ENCODE measurements at regions not wholly inside any gene's neighbourhood (a gene's known extent, or its start where the extent isn't known, plus 50 kb on each side); places are given as distances from the start of the nearest gene placed in this dataset.

GRCh38 chr4:171002246-171002645 lies 811.0 kb upstream of the GALNTL6 start:
- Histone ChIP-seq H3K9ac (ENCODE audit: extremely low read depth, low read length, poor library complexity, severe bottlenecking) (no peak overlapping the region), H3K27ac (ENCODE audit: low read depth, low read length) (no peak overlapping the region), H3K4me1 (ENCODE audit: control insufficient read depth, insufficient read depth, low read length) (no peaks in the 10 kb centered on the region), H3K27me3 (ENCODE audit: control insufficient read depth, insufficient read depth, low read length, poor library complexity, severe bottlenecking) (no peaks in the 10 kb centered on the region), H3K36me3 (ENCODE audit: control insufficient read depth, insufficient read depth, low read length) (no peaks in the 10 kb centered on the region), H3K4me3 (ENCODE audit: low read length) (no peak overlapping the region), H3K9me3 (ENCODE audit: control insufficient read depth, low read length) (no peaks in the 10 kb centered on the region)
- no peaks in the 10 kb centered on the region for H3K9me3 Mint-ChIP-seq
- H3K27me3 Mint-ChIP-seq (ENCODE audit: insufficient read depth), result no peaks in the 10 kb centered on the region
- H3K4me3 Mint-ChIP-seq, result no peak overlapping the region
- no peak overlapping the region for H3K27ac Mint-ChIP-seq
- no CpG with 5 or more reads among the region's 1 CpG for WGBS, 2 experiments (ENCODE audit: insufficient coverage in 1 of 2, insufficient read length in 1 of 2)
- no peak for DNase-seq
- H3K36me3 Mint-ChIP-seq (ENCODE audit: low read depth), result no peaks in the 10 kb centered on the region
- TF ChIP-seq CTCF (conservative IDR thresholded peaks at IDR 0.05), result no peak
- H3K4me1 Mint-ChIP-seq, result no peaks in the 10 kb centered on the region

- Mint-ChIP-seq H3K4me1 (no peaks in the 10 kb centered on the region), H3K4me3 (no peak overlapping the region), H3K36me3 (ENCODE audit: low read depth) (no peaks in the 10 kb centered on the region), H3K27ac (no peak overlapping the region), H3K27me3 (ENCODE audit: insufficient read depth) (no peaks in the 10 kb centered on the region), H3K9me3 (peaks cover 9% of the 10 kb centered on the region)
- no peaks in the 10 kb centered on the region for H3K27me3 ChIP-seq (ENCODE audit: control insufficient read depth, insufficient read depth, low read length, poor library complexity, severe bottlenecking)
- H3K4me1 ChIP-seq (ENCODE audit: control insufficient read depth, insufficient read depth, low read length), result no peaks in the 10 kb centered on the region
- WGBS, 2 experiments (ENCODE audit: insufficient coverage in 1 of 2, insufficient read length in 1 of 2), result 56 to 60% methylated on average over 1 to 7 of the region's 8 CpGs
- DNase-seq, result peak; percentile 80
- no peak overlapping the region for H3K27ac ChIP-seq (ENCODE audit: low read depth, low read length)
- no peak overlapping the region for H3K9ac ChIP-seq (ENCODE audit: extremely low read depth, low read length, poor library complexity, severe bottlenecking)
- H3K36me3 ChIP-seq (ENCODE audit: control insufficient read depth, insufficient read depth, low read length), result no peaks in the 10 kb centered on the region
- H3K9me3 ChIP-seq (ENCODE audit: control insufficient read depth, low read length), result no peaks in the 10 kb centered on the region
- H3K4me3 ChIP-seq (ENCODE audit: low read length), result no peak overlapping the region
- peak; percentile 82 for TF ChIP-seq CTCF (conservative IDR thresholded peaks at IDR 0.05)
Observed at GRCh38 chr4:170990989-170991589, 822.1 kb upstream of the GALNTL6 start.

GRCh38 chr4:170988446-170988845 lies 824.8 kb upstream of the GALNTL6 start:
- H3K4me3 ChIP-seq (ENCODE audit: low read length), result no peak overlapping the region
- no peaks in the 10 kb centered on the region for H3K4me1 ChIP-seq (ENCODE audit: control insufficient read depth, insufficient read depth, low read length)
- H3K4me3 Mint-ChIP-seq, result no peak overlapping the region
- H3K9me3 ChIP-seq (ENCODE audit: control insufficient read depth, low read length), result no peaks in the 10 kb centered on the region
- H3K4me1 Mint-ChIP-seq, result no peaks in the 10 kb centered on the region
- no peak overlapping the region for H3K9ac ChIP-seq (ENCODE audit: extremely low read depth, low read length, poor library complexity, severe bottlenecking)
- no peak overlapping the region for H3K27ac ChIP-seq (ENCODE audit: low read depth, low read length)
- H3K27me3 ChIP-seq (ENCODE audit: control insufficient read depth, insufficient read depth, low read length, poor library complexity, severe bottlenecking), result no peaks in the 10 kb centered on the region
- H3K36me3 Mint-ChIP-seq (ENCODE audit: low read depth), result no peaks in the 10 kb centered on the region
- 100% methylated on average over 1 of the region's 1 CpG; no CpG with 5 or more reads in 1 of the 2 experiments for WGBS, 2 experiments (ENCODE audit: insufficient coverage in 1 of 2, insufficient read length in 1 of 2)
- H3K36me3 ChIP-seq (ENCODE audit: control insufficient read depth, insufficient read depth, low read length), result no peaks in the 10 kb centered on the region
- H3K27me3 Mint-ChIP-seq (ENCODE audit: insufficient read depth), result no peaks in the 10 kb centered on the region
- no peak overlapping the region for H3K27ac Mint-ChIP-seq
- TF ChIP-seq CTCF (conservative IDR thresholded peaks at IDR 0.05), result no peak
- no peak for DNase-seq
- H3K9me3 Mint-ChIP-seq, result peaks cover 9% of the 10 kb centered on the region
